Neural cell (in vitro differentiated cells): ENCODE measurements at regions not wholly inside any gene's neighbourhood (a gene's known extent, or its start where the extent isn't known, plus 50 kb on each side); places are given as distances from the start of the nearest gene placed in this dataset.

Experiments used
- CTCF ChIP-seq: fragments of 450-650 bp; IDR thresholded peaks from 2 replicates; pipeline ENCODE4 v1.5.1; 2014; ENCODE audit warnings: antibody characterized with exemption, mild to moderate bottlenecking, moderate library complexity; ENCODE audit not compliant: poor library complexity, severe bottlenecking
- EP300 ChIP-seq: fragments of 450-650 bp; conservative IDR thresholded peaks from 2 replicates; pipeline ENCODE4 v1.6.1; 2014; ENCODE audit warnings: antibody characterized with exemption, mild to moderate bottlenecking, moderate library complexity; ENCODE audit not compliant: poor library complexity, severe bottlenecking
- POLR2AphosphoS5 ChIP-seq: IDR thresholded peaks from 2 replicates; pipeline ENCODE4 v1.6.1; 2012
- RAD21 ChIP-seq: fragments of 450-650 bp; conservative IDR thresholded peaks from 2 replicates; pipeline ENCODE4 v1.6.1; 2014; ENCODE audit warnings: antibody characterized with exemption, mild to moderate bottlenecking, moderate library complexity
- TAF1 ChIP-seq: IDR thresholded peaks from 2 replicates; pipeline ENCODE4 v1.6.1; 2012; ENCODE audit warnings: low read depth

- TF ChIP-seq CTCF, result no peak
- TF ChIP-seq RAD21, result no peak
- no peak for TF ChIP-seq TAF1
- TF ChIP-seq EP300, result no peak
- no peak for TF ChIP-seq POLR2AphosphoS5
Observed at GRCh38 chrX:88944661-88945060, 197.6 kb downstream of the CPXCR1 start.
